SK-N-SH (cell line): ENCODE measurements at regions not wholly inside any gene's neighbourhood (a gene's known extent, or its start where the extent isn't known, plus 50 kb on each side); places are given as distances from the start of the nearest gene placed in this dataset.

Experiments used
- CTCF ChIA-PET: fragments of 300-600, 350-600 bp; formaldehyde crosslinking; extraction: SDS; loops from one replicate; lab custom pipeline; 2021; lab: Yijun Ruan, JAX
- POLR2A ChIA-PET: fragments of 350-600 bp; sonication (Branson Sonifier 250); formaldehyde crosslinking; extraction: SDS; loops from one replicate; lab custom pipeline; 2020; ENCODE audit warnings: antibody characterized with exemption, inconsistent platforms; lab: Yijun Ruan, JAX
- DNase-seq: peaks from one replicate; pipeline ENCODE4 v3.0.0; 2012
- H2AFZ ChIP-seq: fragments of 200-600 bp; sonication (generic); 2 replicates; pipeline ENCODE4 v1.8.1; 2016; ENCODE audit warnings: antibody characterized with exemption, mild to moderate bottlenecking, low read depth
- H3F3A ChIP-seq: fragments of 200-600 bp; sonication (generic); replicated peaks from 2 replicates; pipeline ENCODE3; 2016; ENCODE audit warnings: antibody characterized with exemption, mild to moderate bottlenecking; ENCODE audit not compliant: insufficient read depth
- H3K27ac ChIP-seq, 2 experiments: fragments of 200-500 bp in 1 of 2; fragments of 200-600 bp in 1 of 2; sonication (Bioruptor generic) in 1 of 2; sonication (generic), shearing (Covaris generic) in 1 of 2; 2 replicates each; pipeline versions ENCODE4 v1.5.1 to v1.6.1; 2014 to 2016; ENCODE audit warnings: low read depth in 2 of 2, inconsistent platforms in 1 of 2, low read length in 1 of 2, mild to moderate bottlenecking in 1 of 2, mixed read lengths in 1 of 2
- H3K27me3 ChIP-seq: fragments of 200-600 bp; sonication (generic), shearing (Covaris generic); 2 replicates; pipeline ENCODE4 v1.6.1; 2016; ENCODE audit warnings: mixed run types; ENCODE audit not compliant: insufficient read depth
- H3K36me3 ChIP-seq, 2 experiments: fragments of 200-500 bp in 1 of 2; fragments of 200-600 bp in 1 of 2; sonication (Bioruptor generic) in 1 of 2; sonication (generic) in 1 of 2; replicated peaks in 1 of 2; 2 replicates each; pipeline versions ENCODE3 to v1.5.1; 2014 to 2016; ENCODE audit warnings: low read length in 1 of 2, mild to moderate bottlenecking in 1 of 2; ENCODE audit not compliant: insufficient read depth in 2 of 2, control insufficient read depth in 1 of 2
- H3K4me1 ChIP-seq, 2 experiments: fragments of 200-500 bp in 1 of 2; fragments of 200-600 bp in 1 of 2; sonication (Bioruptor generic) in 1 of 2; sonication (generic), shearing (Covaris generic) in 1 of 2; 2 replicates each; pipeline versions ENCODE4 v1.5.1 to v1.6.1; 2014 to 2016; ENCODE audit warnings: low read depth in 1 of 2, low read length in 1 of 2, mixed run types in 1 of 2; ENCODE audit not compliant: insufficient read depth in 2 of 2, control insufficient read depth in 1 of 2
- H3K4me2 ChIP-seq: fragments of 200-600 bp; sonication (generic), shearing (Covaris generic); 2 replicates; pipeline ENCODE4 v1.6.1; 2017; ENCODE audit warnings: mixed run types
- H3K4me3 ChIP-seq, 2 experiments: fragments of 200-500 bp in 1 of 2; fragments of 200-600 bp in 1 of 2; sonication (Bioruptor generic) in 1 of 2; sonication (generic), shearing (Covaris generic) in 1 of 2; 2 replicates each; pipeline versions ENCODE4 v1.5.1 to v1.8.1; 2014 to 2016; ENCODE audit warnings: low read depth in 2 of 2, inconsistent platforms in 1 of 2, low read length in 1 of 2, mild to moderate bottlenecking in 1 of 2, mixed read lengths in 1 of 2, moderate library complexity in 1 of 2
- H3K79me2 ChIP-seq: fragments of 200-600 bp; sonication (generic); 2 replicates; pipeline ENCODE4 v1.8.1; 2017; ENCODE audit warnings: mild to moderate bottlenecking; ENCODE audit not compliant: insufficient read depth
- H3K9ac ChIP-seq: fragments of 200-600 bp; sonication (generic); 2 replicates; pipeline ENCODE4 v1.6.1; 2017; ENCODE audit warnings: mixed run types
- H3K9me2 ChIP-seq: fragments of 200-600 bp; sonication (generic); 2 replicates; pipeline ENCODE4 v1.6.1; 2017; ENCODE audit warnings: mixed run types
- H3K9me3 ChIP-seq: fragments of 200-600 bp; sonication (generic); 2 replicates; pipeline ENCODE4 v1.6.1; 2017; ENCODE audit warnings: mixed run types, mild to moderate bottlenecking, moderate library complexity
- H4K20me1 ChIP-seq: fragments of 200-600 bp; sonication (generic); 2 replicates; pipeline ENCODE4 v1.6.1; 2017; ENCODE audit warnings: mild to moderate bottlenecking, mixed run types; ENCODE audit not compliant: insufficient read depth
- GABPA ChIP-seq: IDR thresholded peaks from 2 replicates; pipeline ENCODE4 v1.4.0; 2012; ENCODE audit warnings: low read depth, mild to moderate bottlenecking
- MXI1 ChIP-seq: IDR thresholded peaks from 2 replicates; pipeline ENCODE4 v1.6.1; 2012; ENCODE audit warnings: mild to moderate bottlenecking, low read depth, low read length, improper control_type of control experiment
- NFIC ChIP-seq: IDR thresholded peaks from 2 replicates; pipeline ENCODE4 v1.4.0; 2012; ENCODE audit warnings: borderline replicate concordance
- NRF1 ChIP-seq: IDR thresholded peaks from 2 replicates; pipeline ENCODE4 v1.6.1; 2012; ENCODE audit warnings: low read depth, mild to moderate bottlenecking, low read length
- POLR2AphosphoS5 ChIP-seq: IDR thresholded peaks from 2 replicates; pipeline ENCODE4 v1.6.1; 2012; ENCODE audit warnings: low read depth, low read length
- REST ChIP-seq: IDR thresholded peaks from 2 replicates; pipeline ENCODE4 v1.6.1; 2012; ENCODE audit warnings: mild to moderate bottlenecking, low read depth, low read length, moderate library complexity
- RFX5 ChIP-seq: IDR thresholded peaks from 2 replicates; pipeline ENCODE4 v1.6.1; 2012; ENCODE audit warnings: mild to moderate bottlenecking, improper control_type of control experiment, low read length
- RXRA ChIP-seq: IDR thresholded peaks from 2 replicates; pipeline ENCODE4 v1.4.0; 2012; ENCODE audit warnings: low read depth, mild to moderate bottlenecking, borderline replicate concordance
- TAF1 ChIP-seq: IDR thresholded peaks from 2 replicates; pipeline ENCODE4 v1.6.1; 2012; ENCODE audit warnings: low read depth, mild to moderate bottlenecking, low read length, moderate library complexity, borderline replicate concordance
- TEAD4 ChIP-seq: IDR thresholded peaks from 2 replicates; pipeline ENCODE4 v1.4.0; 2012; ENCODE audit warnings: mild to moderate bottlenecking, borderline replicate concordance; ENCODE audit not compliant: insufficient read depth
- YY1 ChIP-seq: IDR thresholded peaks from 2 replicates; pipeline ENCODE4 v1.4.0; 2012; ENCODE audit warnings: low read depth, mild to moderate bottlenecking
- WGBS: methylation state at CpG from one replicate; pipeline ENCODE4 v1.1.6; 2017; ENCODE audit warnings: low lambda C conversion rate; 5-methylcytosine and 5-hydroxymethylcytosine counted together
- TF ChIP-seq, protein P1 (sequence below): fragments of 150-350 bp; IDR thresholded peaks from 2 replicates; pipeline ENCODE4 v1.6.1; 2016; ENCODE audit warnings: mild to moderate bottlenecking, low read depth, low read length
- TF ChIP-seq, protein P2 (sequence below): IDR thresholded peaks from 2 replicates; pipeline ENCODE4 v1.4.0; 2012; ENCODE audit warnings: low read depth, borderline replicate concordance
- TF ChIP-seq, protein P3 (sequence below): IDR thresholded peaks from 2 replicates; pipeline ENCODE4; 2012
- TF ChIP-seq, protein P4 (sequence below): IDR thresholded peaks from 2 replicates; pipeline ENCODE4 v1.4.0; 2012; ENCODE audit warnings: low read depth

- no peak for TF ChIP-seq NRF1
- TF ChIP-seq GABPA = no peak
- no peak for TF ChIP-seq MXI1
- no peak for TF ChIP-seq POLR2AphosphoS5
- no peak for TF ChIP-seq RXRA
- TF ChIP-seq REST = no peak
- TF ChIP-seq, protein P1, sequence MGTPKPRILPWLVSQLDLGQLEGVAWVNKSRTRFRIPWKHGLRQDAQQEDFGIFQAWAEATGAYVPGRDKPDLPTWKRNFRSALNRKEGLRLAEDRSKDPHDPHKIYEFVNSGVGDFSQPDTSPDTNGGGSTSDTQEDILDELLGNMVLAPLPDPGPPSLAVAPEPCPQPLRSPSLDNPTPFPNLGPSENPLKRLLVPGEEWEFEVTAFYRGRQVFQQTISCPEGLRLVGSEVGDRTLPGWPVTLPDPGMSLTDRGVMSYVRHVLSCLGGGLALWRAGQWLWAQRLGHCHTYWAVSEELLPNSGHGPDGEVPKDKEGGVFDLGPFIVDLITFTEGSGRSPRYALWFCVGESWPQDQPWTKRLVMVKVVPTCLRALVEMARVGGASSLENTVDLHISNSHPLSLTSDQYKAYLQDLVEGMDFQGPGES = no peak
- no peak for TF ChIP-seq TEAD4
- no peak for TF ChIP-seq TAF1
- TF ChIP-seq RFX5 = no peak
- TF ChIP-seq, protein P2, sequence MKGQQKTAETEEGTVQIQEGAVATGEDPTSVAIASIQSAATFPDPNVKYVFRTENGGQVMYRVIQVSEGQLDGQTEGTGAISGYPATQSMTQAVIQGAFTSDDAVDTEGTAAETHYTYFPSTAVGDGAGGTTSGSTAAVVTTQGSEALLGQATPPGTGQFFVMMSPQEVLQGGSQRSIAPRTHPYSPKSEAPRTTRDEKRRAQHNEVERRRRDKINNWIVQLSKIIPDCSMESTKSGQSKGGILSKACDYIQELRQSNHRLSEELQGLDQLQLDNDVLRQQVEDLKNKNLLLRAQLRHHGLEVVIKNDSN = no peak
- no peak for TF ChIP-seq YY1
- no peak for TF ChIP-seq NFIC
- TF ChIP-seq, protein P3, sequence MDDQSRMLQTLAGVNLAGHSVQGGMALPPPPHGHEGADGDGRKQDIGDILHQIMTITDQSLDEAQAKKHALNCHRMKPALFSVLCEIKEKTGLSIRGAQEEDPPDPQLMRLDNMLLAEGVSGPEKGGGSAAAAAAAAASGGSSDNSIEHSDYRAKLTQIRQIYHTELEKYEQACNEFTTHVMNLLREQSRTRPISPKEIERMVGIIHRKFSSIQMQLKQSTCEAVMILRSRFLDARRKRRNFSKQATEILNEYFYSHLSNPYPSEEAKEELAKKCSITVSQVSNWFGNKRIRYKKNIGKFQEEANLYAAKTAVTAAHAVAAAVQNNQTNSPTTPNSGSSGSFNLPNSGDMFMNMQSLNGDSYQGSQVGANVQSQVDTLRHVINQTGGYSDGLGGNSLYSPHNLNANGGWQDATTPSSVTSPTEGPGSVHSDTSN = no peak
- TF ChIP-seq, protein P4, sequence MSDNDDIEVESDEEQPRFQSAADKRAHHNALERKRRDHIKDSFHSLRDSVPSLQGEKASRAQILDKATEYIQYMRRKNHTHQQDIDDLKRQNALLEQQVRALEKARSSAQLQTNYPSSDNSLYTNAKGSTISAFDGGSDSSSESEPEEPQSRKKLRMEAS = no peak
Observed at GRCh38 chr5:90133941-90134340, 275.6 kb downstream of the CETN3 start.

More at GRCh38 chr5:90133941-90134340, 275.6 kb downstream of the CETN3 start:
- CTCF ChIA-PET = no interaction called here
- Histone ChIP-seq H3K4me1 (no peaks in the 10 kb centered on the region; a peak in 1 of 4 replicates), H3K9ac (no peak overlapping the region), H3K27ac (no peak overlapping the region), H4K20me1 (no peaks in the 10 kb centered on the region), H3K4me3 (no peak overlapping the region), H3K9me2 (no peaks in the 10 kb centered on the region), H3K36me3 (no peaks in the 10 kb centered on the region), H3F3A (no peaks in the 10 kb centered on the region), H2AFZ (no peak overlapping the region), H3K9me3 (no peaks in the 10 kb centered on the region), H3K27me3 (no peaks in the 10 kb centered on the region), H3K4me2 (no peak overlapping the region), H3K79me2 (no peaks in the 10 kb centered on the region)
- DNase-seq = no peak
- WGBS = 51% methylated on average over 2 of the region's 2 CpGs
- POLR2A ChIA-PET = no interaction called here
